NCI-H345 treated with DMSO at 0.1 percent for 48 hours (cell line): ENCODE measurements at regions not wholly inside any gene's neighbourhood (a gene's known extent, or its start where the extent isn't known, plus 50 kb on each side); places are given as distances from the start of the nearest gene placed in this dataset.
"Not testable (repeated sequence)": the region's sequence is repeated elsewhere in the genome, so short reads cannot be mapped to it uniquely, and the experiment has no call there.

Experiments
- DNase-seq: peaks from one replicate; lab custom pipeline; 2025; ENCODE audit not compliant: unreplicated experiment; lab: John Stamatoyannopoulos, UW

- DNase-seq: no peak
Measured at GRCh38 chr17:14744761-14745473, 444.0 kb downstream of the HS3ST3B1 start.

GRCh38 chr17:14741491-14741890 is 440.6 kb downstream of the HS3ST3B1 start:
- no peak for DNase-seq

GRCh38 chr17:14739656-14740431 is 439.0 kb downstream of the HS3ST3B1 start:
- DNase-seq: no peak

GRCh38 chr17:14738652-14738988 is 437.7 kb downstream of the HS3ST3B1 start:
- DNase-seq: no peak

- no peak for DNase-seq
Measured at GRCh38 chr17:14737984-14738651, 437.2 kb downstream of the HS3ST3B1 start.

- DNase-seq: no peak
Measured at GRCh38 chr17:14736631-14737030, 435.8 kb downstream of the HS3ST3B1 start.

- DNase-seq: no peak
Measured at GRCh38 chr17:14733376-14733775, 432.5 kb downstream of the HS3ST3B1 start.

GRCh38 chr17:14732211-14732610 is 431.3 kb downstream of the HS3ST3B1 start:
- no peak for DNase-seq

- DNase-seq: no peak
Measured at GRCh38 chr17:14731591-14731990, 430.7 kb downstream of the HS3ST3B1 start.

GRCh38 chr17:14730821-14731220 is 429.9 kb downstream of the HS3ST3B1 start:
- DNase-seq: no peak

GRCh38 chr17:14725729-14726128 is 424.8 kb downstream of the HS3ST3B1 start:
- DNase-seq: no peak

- DNase-seq: no peak
Measured at GRCh38 chr17:14724770-14725169, 423.9 kb downstream of the HS3ST3B1 start.

GRCh38 chr17:14723349-14723748 is 422.5 kb downstream of the HS3ST3B1 start:
- DNase-seq: not testable (repeated sequence)

- no peak for DNase-seq
Measured at GRCh38 chr17:14719942-14720341, 419.1 kb downstream of the HS3ST3B1 start.

- DNase-seq: no peak
Measured at GRCh38 chr17:14717859-14718258, 417.0 kb downstream of the HS3ST3B1 start.

- no peak for DNase-seq
Measured at GRCh38 chr17:14715561-14715960, 414.7 kb downstream of the HS3ST3B1 start.

GRCh38 chr17:14712611-14713021 is 411.7 kb downstream of the HS3ST3B1 start:
- no peak for DNase-seq

- DNase-seq: no peak
Measured at GRCh38 chr17:14704121-14704520, 403.2 kb downstream of the HS3ST3B1 start.

- no peak for DNase-seq
Measured at GRCh38 chr17:14701886-14702285, 401.0 kb downstream of the HS3ST3B1 start.

GRCh38 chr17:14699574-14700185 is 398.8 kb downstream of the HS3ST3B1 start:
- no peak for DNase-seq

GRCh38 chr17:14693382-14693781 is 392.5 kb downstream of the HS3ST3B1 start:
- no peak for DNase-seq

- DNase-seq: no peak
Measured at GRCh38 chr17:14690704-14691103, 389.8 kb downstream of the HS3ST3B1 start.
